CD4-positive, alpha-beta T cell treated with Interleukin-4 for 1 hour (primary cell): ENCODE measurements at regions not wholly inside any gene's neighbourhood (a gene's known extent, or its start where the extent isn't known, plus 50 kb on each side); places are given as distances from the start of the nearest gene placed in this dataset.

Source experiments
- DNase-seq, 2 donors: peaks; one replicate each; pipeline ENCODE4 v3.0.0-alpha.2; 2020 to 2022

- no peak for DNase-seq
Observed at GRCh38 chr11:115047631-115048030, 369.3 kb downstream of the NXPE2 start.

DNA sequence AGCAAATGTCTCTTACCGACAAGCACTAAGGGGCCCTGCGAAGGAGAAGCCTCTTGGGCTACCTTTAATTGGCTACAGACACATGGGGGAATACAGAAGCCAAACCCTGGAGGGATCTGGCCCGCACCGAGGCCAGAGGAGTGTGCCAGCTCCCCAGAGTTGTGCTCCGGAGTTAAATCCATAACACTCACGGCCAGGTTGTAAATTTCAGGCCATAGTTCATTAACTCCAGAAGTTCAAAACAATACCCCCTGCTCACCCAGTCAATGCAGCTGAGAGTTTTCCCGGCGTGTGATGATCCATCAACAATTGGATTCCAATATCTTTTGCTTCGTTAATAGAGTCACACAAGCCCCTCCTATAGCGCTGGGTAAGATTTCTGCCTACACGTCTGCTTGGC lies 371.5 kb downstream of the NXPE2 start:
- DNase-seq = no peak

DNA sequence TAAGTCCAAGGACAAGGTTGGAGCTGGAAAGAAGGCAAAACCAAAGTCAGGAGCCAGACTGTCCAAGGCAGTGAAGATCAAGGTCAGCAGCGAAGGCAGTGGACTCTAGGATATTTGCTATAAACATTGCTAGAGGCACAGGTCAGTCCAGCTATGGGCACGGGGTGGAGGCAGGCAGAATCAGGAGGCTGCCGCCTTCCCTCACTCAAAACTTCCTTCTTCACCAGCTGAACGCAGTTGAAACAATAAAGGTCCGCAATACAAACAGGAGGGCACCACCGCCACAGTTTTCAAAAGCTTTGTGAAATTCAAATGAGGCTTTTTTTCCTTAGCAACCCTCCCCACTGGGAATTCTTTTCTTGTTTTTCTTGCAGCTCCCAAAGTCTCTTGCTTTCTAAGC lies 372.4 kb downstream of the NXPE2 start:
- no peak for DNase-seq

DNA sequence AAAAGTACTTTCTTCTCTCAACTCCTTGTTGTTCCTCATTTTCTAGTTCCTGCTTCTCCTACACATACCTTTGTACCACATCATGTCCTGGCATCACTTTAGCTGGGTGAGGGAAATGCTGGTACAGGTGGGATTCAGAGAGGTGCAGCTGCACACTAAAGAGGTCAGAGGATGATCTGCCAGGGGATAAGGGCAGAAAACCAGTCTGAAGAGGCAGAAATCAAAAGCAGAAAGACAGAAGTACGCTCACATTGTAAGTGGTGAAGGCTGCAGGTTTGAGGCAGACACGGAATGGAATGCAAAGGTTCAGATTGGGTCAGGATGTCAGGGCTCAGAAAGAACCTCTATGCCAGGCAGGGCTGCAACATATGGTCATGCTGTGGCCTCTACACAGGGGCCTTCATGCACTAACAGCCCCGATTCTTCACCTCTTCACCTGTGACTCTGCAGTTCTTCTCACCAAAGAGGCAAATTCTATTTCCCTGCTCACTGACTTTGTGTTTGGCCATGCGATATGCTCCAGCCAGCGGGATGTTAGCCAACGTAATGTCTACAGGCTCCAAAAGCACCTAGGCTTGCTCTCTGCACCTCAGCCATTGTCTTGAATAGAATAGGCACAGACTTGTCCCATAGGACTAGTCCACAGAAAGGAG lies 373.7 kb downstream of the NXPE2 start:
- DNase-seq = no peak

DNA sequence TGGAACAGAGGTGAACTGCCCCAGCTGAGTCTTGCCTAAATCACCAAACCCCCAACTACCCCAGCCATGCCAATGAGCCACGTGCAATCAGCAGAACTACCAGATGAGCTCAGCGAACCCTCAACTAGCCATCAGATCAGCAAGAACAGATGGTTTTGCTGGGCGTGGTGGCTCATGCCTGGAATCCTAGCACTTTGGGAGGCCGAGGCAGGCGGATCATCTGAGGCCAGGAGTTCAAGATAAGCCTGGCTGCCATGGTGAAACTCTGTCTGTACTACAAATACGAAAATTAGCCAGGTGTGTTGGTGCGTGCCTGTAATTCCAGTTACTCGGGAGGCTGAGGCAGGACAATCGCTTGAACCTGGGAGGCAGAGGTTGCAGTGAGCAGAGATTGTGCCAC lies 374.3 kb downstream of the NXPE2 start:
- no peak for DNase-seq

DNA sequence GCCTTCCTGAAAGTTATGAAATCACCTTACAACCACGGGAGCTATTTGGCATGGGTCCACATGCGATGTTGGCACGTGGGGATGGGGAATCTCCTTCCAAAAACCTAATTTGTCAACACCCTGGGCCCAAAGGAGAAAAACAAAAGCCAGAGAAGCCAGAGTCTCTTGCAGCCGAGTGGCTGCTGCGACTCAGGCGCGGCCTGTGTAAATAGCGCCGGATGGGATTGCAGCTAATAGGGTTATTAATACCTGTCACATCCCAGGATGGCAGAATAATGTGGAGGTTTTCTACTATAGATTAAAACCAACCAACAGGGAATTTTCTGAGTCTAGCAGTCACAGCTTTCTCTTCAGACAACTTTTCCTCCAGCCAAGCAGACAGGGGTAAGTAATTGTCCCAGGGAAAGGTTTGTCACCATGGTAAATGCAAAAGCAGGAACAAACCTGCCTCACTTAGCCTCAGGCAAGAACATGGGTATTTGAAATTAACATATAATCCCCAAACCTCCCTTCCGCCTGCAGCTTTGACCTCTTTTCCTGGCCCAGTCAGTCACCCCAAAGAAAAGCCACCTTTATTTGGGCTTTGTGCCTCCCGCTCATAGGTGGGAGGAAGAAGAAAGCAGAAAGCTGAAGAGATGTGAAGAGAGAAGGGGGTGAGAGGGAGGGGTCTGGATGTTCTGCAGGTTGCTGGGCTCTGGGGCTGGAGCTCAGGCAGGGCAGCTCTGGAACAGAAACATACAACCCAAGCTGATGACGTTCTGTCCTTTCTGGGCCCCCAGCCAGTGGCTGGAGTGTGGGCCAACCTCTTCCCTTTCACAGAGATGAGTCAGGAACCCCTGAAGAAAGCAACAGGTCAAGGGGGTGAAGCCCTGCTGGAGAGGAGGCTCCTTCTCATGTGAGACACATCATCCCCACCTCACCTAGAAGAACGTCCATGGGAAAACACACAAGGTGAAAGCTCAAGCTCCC lies 376.5 kb downstream of the NXPE2 start:
- no peak for DNase-seq

GRCh38 chr11:115056514-115056913 lies 378.2 kb downstream of the NXPE2 start:
- no peak for DNase-seq

DNA sequence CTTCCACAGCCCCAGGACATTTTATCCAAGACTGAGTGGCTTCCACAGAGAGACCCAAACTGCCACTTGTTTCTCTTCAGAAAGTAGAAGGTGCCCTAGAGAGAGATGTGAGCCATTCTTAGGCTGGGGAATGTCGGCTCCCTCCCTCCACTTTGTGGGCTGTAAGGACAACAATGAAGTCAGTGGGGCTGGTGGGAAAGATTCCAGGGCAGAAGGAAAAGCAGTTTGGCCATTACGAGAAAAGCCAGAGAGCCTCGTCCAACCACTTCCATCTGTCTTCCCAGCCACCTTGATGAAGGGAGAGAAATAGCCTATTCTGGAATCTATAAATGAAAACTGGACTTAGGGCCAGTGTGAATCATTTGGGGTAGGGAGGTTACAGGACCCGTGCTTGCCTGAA lies 382.5 kb downstream of the NXPE2 start:
- DNase-seq = no peak

DNA sequence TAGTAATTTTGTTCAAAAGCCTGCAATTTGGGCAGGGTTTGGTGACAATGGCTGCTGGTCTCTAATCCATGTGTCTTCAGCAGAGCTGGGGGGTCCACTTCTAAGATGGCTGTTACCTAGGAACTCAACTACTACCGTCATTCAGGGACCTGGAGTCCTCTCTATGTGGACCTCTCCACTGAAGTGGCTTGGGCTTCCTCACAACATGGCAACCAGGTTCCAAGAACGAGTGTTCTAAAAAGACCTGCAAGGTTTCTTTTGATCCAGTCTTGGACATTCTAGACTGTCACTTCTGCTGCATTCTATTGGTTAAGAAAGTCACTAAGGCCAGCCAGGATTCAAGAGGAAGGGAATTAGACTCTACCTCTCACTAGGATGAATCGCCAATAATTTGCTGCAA lies 387.0 kb downstream of the NXPE2 start:
- no peak for DNase-seq

GRCh38 chr11:115065830-115066664 lies 387.7 kb downstream of the NXPE2 start:
- DNase-seq = no peak

DNA sequence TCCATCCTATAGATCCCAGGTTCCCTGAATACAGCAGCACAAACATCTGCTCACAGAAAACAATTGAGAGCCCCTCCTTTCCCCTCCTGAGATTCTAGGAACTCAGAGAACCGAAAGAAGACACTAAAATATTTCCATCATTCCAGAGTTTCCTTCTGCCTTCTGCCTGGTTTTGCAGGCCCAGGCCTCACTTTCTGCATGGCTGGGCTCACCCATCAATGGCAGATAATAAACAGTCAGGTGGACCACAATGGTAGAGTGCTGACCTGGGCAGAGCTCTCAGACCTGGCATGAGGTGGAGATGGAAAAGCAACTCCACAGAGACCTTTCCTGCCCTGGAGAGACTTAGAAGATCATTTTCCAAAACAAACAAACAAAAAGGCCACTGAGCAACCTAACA lies 389.1 kb downstream of the NXPE2 start:
- DNase-seq = no peak

- no peak for DNase-seq
Observed at GRCh38 chr11:115067900-115068530, 389.7 kb downstream of the NXPE2 start.

DNA sequence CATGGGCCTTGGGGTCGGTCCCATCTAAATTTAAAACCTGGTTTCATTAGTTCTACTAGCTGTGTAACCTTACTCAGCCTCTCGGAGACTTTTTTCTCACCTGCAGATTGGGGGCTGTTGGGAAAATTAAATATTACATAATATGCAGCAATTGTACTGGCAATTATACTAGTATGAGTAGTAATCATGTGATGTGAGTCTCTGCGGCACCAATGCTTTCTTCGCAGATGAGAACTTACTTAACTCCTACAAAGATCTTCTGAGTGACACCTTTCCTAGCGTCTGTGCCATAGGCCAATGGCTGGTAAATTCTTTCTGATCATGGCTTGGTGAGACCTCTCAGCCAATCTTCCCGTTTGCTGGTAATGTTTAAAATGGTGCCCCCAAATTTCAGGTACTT lies 391.3 kb downstream of the NXPE2 start:
- DNase-seq = no peak

- DNase-seq = no peak
Observed at GRCh38 chr11:115075356-115075755, 397.0 kb downstream of the NXPE2 start.

GRCh38 chr11:115077740-115078139 lies 399.4 kb downstream of the NXPE2 start:
- no peak for DNase-seq

DNA sequence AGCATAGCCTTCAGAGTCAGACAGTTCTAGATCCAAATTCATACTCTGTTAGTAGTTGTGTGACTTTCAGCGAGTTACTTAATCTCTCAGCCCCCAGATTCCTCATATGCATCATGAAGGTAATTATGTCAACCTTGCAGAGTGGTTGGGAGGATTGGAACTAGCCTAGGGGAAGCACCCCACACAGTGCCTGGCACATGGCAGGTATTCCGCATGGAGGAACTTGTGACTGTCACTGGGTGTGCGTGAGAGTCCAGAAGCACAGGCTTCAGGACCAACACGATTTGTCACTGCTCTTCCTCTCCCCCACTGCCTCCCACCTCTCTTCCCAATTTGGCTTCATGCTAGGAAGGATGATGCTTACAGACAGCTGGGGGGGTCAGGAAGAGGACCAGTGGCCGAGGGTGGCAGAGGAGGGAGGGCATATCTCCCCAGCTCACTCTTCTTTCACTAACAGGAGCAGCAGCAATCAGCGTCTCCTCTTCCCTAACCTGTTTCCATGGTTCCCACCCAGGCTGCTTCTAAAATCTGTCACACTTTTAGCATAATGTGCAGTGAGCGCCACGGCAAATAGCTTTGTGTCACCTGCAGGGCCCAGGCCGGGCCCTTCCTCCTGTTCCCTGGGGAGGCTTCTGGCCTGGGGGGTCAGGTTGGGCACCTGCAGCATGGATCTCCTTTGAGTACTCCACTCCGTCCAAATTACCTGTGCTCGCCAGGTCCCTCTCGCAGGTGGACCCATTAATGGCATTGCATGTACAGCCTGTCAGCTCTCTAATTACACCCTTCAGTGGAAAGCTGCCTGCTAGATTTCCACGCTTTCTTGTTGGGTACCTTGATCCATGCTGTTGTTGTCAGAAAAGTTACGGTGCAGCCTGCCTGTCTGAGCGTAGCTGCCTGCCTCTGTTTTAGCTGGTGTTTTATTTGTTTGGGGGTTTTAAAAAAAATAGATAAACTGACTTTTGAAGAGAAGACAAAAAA lies 400.4 kb downstream of the NXPE2 start:
- DNase-seq = no peak

GRCh38 chr11:115080923-115081680 lies 402.8 kb downstream of the NXPE2 start:
- no peak for DNase-seq

GRCh38 chr11:115081972-115082371 lies 403.6 kb downstream of the NXPE2 start:
- DNase-seq = no peak

- no peak for DNase-seq
Observed at GRCh38 chr11:115083144-115083806, 404.9 kb downstream of the NXPE2 start.

DNA sequence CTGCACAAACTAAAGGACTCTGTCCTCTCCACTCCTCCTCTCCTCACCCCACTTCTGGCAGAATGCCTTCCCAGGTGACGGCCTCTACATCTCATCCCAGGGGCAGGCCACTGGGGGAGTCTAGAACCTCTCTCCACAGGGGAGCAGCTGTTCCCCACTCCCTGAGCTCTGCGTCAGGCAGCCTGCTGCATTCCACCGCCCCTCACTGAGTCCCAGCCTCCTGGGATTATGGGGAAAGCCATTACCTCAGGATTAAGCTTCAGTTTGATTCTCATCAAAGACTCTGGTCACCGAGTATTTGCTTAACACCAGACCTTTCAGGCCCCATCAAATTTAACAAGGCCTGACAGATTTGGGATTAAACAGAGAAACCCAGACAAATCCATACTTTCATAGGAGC lies 405.9 kb downstream of the NXPE2 start:
- DNase-seq = no peak
